ENCODE measurements at regions not wholly inside any gene's neighbourhood (a gene's known extent, or its start where the extent isn't known, plus 50 kb on each side); places are given as distances from the start of the nearest gene placed in this dataset.

GRCh38 chr17:15112846-15113617 lies 152.1 kb downstream of the PMP22 start:
- no peak for DNase-seq (ENCODE audit: low read depth)

GRCh38 chr17:15109608-15110007 lies 155.5 kb downstream of the PMP22 start:
- no peak for DNase-seq (ENCODE audit: low read depth)

- no peak for DNase-seq (ENCODE audit: low read depth)
Measured at GRCh38 chr17:15108992-15109391, 156.1 kb downstream of the PMP22 start.

- no peak for DNase-seq (ENCODE audit: low read depth)
Measured at GRCh38 chr17:15106540-15106939, 158.6 kb downstream of the PMP22 start.

- DNase-seq (ENCODE audit: low read depth): no peak
Measured at GRCh38 chr17:15103785-15104184, 161.3 kb downstream of the PMP22 start.

- no peak for DNase-seq (ENCODE audit: low read depth)
Measured at GRCh38 chr17:15101175-15101574, 164.0 kb downstream of the PMP22 start.

- no peak for DNase-seq (ENCODE audit: low read depth)
Measured at GRCh38 chr17:15096511-15096910, 168.6 kb downstream of the PMP22 start.

- DNase-seq (ENCODE audit: low read depth): no peak
Measured at GRCh38 chr17:15095935-15096334, 169.2 kb downstream of the PMP22 start.

GRCh38 chr17:15092762-15093161 lies 172.4 kb downstream of the PMP22 start:
- no peak for DNase-seq (ENCODE audit: low read depth)

GRCh38 chr17:15092261-15092660 lies 172.9 kb downstream of the PMP22 start:
- no peak for DNase-seq (ENCODE audit: low read depth)

GRCh38 chr17:15091825-15092224 lies 173.3 kb downstream of the PMP22 start:
- no peak for DNase-seq (ENCODE audit: low read depth)

GRCh38 chr17:15090533-15090932 lies 174.6 kb downstream of the PMP22 start:
- DNase-seq (ENCODE audit: low read depth): no peak

GRCh38 chr17:15087946-15088345 lies 177.2 kb downstream of the PMP22 start:
- no peak for DNase-seq (ENCODE audit: low read depth)

GRCh38 chr17:15086776-15087295 lies 178.3 kb downstream of the PMP22 start:
- DNase-seq (ENCODE audit: low read depth): no peak

GRCh38 chr17:15085890-15086677 lies 179.0 kb downstream of the PMP22 start:
- DNase-seq (ENCODE audit: low read depth): no peak

GRCh38 chr17:15083225-15083624 lies 181.9 kb downstream of the PMP22 start:
- DNase-seq (ENCODE audit: low read depth): no peak

- DNase-seq (ENCODE audit: low read depth): no peak
Measured at GRCh38 chr17:15081008-15081407, 184.1 kb downstream of the PMP22 start.

- no peak for DNase-seq (ENCODE audit: low read depth)
Measured at GRCh38 chr17:15078570-15078969, 186.6 kb downstream of the PMP22 start.

- no peak for DNase-seq (ENCODE audit: low read depth)
Measured at GRCh38 chr17:15076991-15077663, 188.0 kb downstream of the PMP22 start.

- DNase-seq (ENCODE audit: low read depth): no peak
Measured at GRCh38 chr17:15051933-15052332, 213.2 kb downstream of the PMP22 start.

- no peak for DNase-seq (ENCODE audit: low read depth)
Measured at GRCh38 chr17:15049795-15050160, 215.3 kb downstream of the PMP22 start.

All from myocyte (in vitro differentiated cells).